AG09319 (cell line): ENCODE measurements at regions not wholly inside any gene's neighbourhood (a gene's known extent, or its start where the extent isn't known, plus 50 kb on each side); places are given as distances from the start of the nearest gene placed in this dataset.

ENCODE experiments used
- DNase-seq: peaks from one replicate; pipeline ENCODE4 v3.0.0-alpha.2; 2010; ENCODE audit warnings: low read depth; ENCODE audit errors: extremely low read depth
- CTCF ChIP-seq: IDR thresholded peaks from 2 replicates; pipeline ENCODE4 v1.5.1; 2011; ENCODE audit warnings: low read depth, mild to moderate bottlenecking, inconsistent platforms, low read length, moderate library complexity

DNA sequence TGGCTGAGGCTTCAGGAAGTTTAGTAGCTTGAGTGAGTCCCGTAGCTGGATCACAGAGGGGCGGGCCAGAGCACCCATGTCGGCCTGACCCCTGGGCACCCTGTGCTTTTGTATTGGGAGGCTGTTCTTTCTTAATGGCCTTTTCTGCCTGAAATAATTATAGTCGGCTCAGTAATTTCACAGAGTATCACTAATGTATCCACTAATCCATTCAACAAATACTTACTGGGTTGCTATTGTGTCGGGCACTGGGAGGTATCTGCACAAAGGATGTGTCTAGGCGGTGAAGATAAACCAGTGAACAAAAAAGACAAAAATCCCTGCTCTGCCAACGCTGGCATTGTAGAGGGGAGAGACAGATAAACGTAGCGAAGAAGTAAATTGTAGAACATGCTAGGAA is 318.6 kb downstream of the FOXL1 start:
- no peak for TF ChIP-seq CTCF
- no peak for DNase-seq

GRCh38 chr16:86897486-86897885 is 319.1 kb downstream of the FOXL1 start:
- TF ChIP-seq CTCF = no peak
- no peak for DNase-seq

- no peak for TF ChIP-seq CTCF
- DNase-seq = no peak
Observed at GRCh38 chr16:86898386-86898785, 320.0 kb downstream of the FOXL1 start.

DNA sequence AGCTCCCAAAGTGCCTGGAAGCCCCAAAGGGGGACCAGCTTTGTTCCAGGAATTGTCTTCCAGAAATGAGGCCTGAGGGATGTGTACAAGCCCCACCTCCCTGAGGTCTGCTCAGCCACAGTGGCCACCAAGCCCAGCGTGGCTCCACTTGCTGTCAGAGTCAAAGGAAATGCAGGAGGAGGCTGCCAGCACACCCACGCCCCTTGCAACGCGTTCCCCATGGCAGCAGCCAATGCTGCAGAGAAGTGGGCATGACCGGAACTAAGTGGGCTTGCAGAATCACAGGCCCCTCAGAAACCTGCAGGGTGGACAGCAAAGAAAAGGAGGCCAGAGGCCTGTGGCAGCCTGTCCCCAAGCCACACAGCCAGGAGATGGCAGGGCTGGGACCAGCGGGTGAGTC is 320.8 kb downstream of the FOXL1 start:
- no peak for DNase-seq
- no peak for TF ChIP-seq CTCF

DNA sequence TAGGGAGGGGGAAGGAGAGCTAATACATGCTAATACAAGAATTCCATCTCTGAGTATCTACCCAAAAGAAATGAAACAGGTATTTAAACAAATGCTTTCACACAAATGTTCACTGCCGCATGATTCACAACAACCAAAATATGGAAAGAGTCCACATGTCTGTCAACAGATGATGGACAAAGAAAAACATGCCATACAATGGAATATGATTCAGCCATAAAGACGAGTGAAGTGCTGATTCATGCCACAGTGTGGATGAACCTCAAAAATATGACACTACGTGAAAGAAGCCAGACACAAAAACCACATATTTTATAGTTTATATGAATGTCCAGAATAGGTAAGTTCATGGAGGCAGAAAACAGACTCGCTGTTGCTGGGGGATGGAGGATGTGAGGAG is 321.4 kb downstream of the FOXL1 start:
- no peak for TF ChIP-seq CTCF
- DNase-seq = no peak

DNA sequence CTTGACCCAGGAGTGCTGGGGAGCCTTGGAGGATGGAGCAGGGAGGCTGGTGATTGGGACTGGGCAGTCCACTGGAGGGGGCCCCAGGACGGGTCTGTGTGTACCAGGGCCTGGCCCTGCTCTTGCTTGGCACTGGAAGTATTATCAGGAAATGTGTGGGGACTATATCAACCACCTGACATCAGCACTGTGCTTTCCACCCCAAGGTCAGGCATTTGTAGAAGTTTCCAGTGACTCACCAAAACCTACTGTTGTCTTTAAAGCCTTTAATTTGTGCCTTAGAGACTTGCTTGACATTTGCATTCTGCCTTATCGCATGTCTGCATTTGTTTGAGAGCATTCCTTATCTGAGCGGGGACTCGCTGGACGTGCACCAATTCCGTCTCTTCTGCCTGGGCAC is 323.1 kb downstream of the FOXL1 start:
- DNase-seq = no peak
- no peak for TF ChIP-seq CTCF

DNA sequence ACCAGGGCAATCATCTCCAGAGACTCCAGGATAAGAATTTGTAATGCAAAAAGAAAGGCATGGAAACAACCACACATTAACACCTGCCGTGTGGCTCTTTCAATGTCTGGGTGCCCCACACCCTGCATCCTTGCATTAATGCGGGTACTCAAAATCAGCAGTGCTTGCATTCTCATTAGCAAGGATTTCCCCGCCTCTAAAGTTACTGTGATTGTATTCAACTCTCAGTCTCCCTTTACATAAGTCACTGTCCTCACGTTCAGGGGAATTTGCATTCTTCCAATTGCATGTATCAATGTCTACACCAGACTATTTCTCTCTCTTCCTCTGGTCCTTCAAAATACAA is 324.3 kb downstream of the FOXL1 start:
- no peak for DNase-seq
- no peak for TF ChIP-seq CTCF

- no peak for DNase-seq
- TF ChIP-seq CTCF = no peak
Observed at GRCh38 chr16:86903068-86903467, 324.7 kb downstream of the FOXL1 start.
